Pancreas (tissue), 10 donors: ENCODE measurements at regions not wholly inside any gene's neighbourhood (a gene's known extent, or its start where the extent isn't known, plus 50 kb on each side); places are given as distances from the start of the nearest gene placed in this dataset.

ENCODE experiments used
- ATAC-seq, 4 donors: fragments of 200-7000 bp; cut with Tn5 transposase; one replicate each; pipeline versions ENCODE4 v1.8.0 to v1.9.1; 2020; ENCODE audit warnings: mild to moderate bottlenecking in 4 of 4, moderate library complexity in 4 of 4
- DNase-seq, 6 donors: peaks; one replicate each; pipeline ENCODE4 v3.0.0-alpha.2; 2020
- FAIRE-seq: peaks from 2 replicates; lab custom pipeline; 2012; peaks lifted over from hg19 to GRCh38; lab: Jason Lieb, UNC
- H3K27ac ChIP-seq, 4 donors: fragments of 200-600 bp; sonication (generic); 1 replicate in 3 of 4; 2 replicates in 1 of 4; pipeline versions ENCODE4 v1.5.0 to v1.8.0; 2020
- H3K27me3 ChIP-seq, 4 donors: fragments of 200-600 bp; one replicate each; pipeline ENCODE4 v1.8.0; 2021
- H3K36me3 ChIP-seq, 3 donors: fragments of 200-600 bp; sonication (generic) in 1 of 3; one replicate each; pipeline versions ENCODE4 v1.5.0 to v1.8.0; 2020 to 2021
- H3K4me1 ChIP-seq, 3 donors: fragments of 200-600 bp; one replicate each; pipeline ENCODE4 v1.8.0; 2021
- H3K4me3 ChIP-seq, 4 donors: fragments of 200-600 bp; sonication (generic) in 2 of 4; one replicate each; pipeline versions ENCODE4 v1.5.0 to v1.8.0; 2020 to 2021
- H3K9me3 ChIP-seq, 4 donors: fragments of 200-600 bp; one replicate each; pipeline ENCODE4 v1.8.0; 2021
- WGBS, 2 donors: extraction: QIAGEN DNeasy Blood & Tissue Kit; methylation state at CpG; one replicate each; pipeline ENCODE4 v1.1.7; 2013; 5-methylcytosine and 5-hydroxymethylcytosine counted together
- intact Hi-C, 3 donors: fragments of 100-400 bp; cut with DNase I; formaldehyde crosslinking; loops; one replicate each; pipeline versions ENCODE4 v1.11.1 to v1.14.2; 2022
- TF ChIP-seq, protein P1 (sequence below), 4 donors: fragments of 200-600 bp; sonication (generic) in 3 of 4; IDR thresholded peaks; one replicate each; pipeline versions ENCODE4 v1.5.0 to v1.8.0; 2021; ENCODE audit warnings: antibody characterized with exemption in 4 of 4
- donor health status: healthy with polysubstance abuse.
- donor health status: DM: no; HTN: no; CAD: no; lungs with moderate emphysema.
- donor health status: DM: no; HTN: no; CAD: no.
- donor health status: control.
- donor health status: control.
- donor health status: Bipolar disorder and iron deficiency.
- donor health status: DM: yes; HTN: yes; CAD: no.
- donor health status: DM: no; HTN: no; CAD: no.
- donor health status: DM: no; HTN: no; CAD: no.
- donor health status: DM: yes; HTN: yes; CAD: no.

DNA sequence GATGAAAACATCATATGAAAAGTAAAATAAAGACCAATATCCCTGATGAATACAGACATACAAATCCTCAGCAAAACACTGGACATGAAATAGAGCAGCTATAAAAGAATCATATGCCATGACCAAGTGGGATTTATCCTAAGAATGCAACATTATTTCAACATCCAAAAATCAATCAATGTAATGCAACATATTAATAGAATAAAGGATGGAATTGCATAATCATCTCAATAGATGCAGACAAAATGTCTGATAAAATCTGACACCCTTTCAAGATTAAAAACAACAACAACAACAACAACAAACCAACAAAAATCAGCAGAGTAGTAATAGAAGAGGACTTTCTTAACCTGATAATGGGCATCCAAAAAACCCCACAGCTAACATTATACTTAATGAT, 63.8 kb upstream of the IL1R1 start:
- peaks cover 0 to 18% (median 8%) of the 10 kb centered on the region in 3 donors for H3K4me1 ChIP-seq
- FAIRE-seq = no peak

DNA sequence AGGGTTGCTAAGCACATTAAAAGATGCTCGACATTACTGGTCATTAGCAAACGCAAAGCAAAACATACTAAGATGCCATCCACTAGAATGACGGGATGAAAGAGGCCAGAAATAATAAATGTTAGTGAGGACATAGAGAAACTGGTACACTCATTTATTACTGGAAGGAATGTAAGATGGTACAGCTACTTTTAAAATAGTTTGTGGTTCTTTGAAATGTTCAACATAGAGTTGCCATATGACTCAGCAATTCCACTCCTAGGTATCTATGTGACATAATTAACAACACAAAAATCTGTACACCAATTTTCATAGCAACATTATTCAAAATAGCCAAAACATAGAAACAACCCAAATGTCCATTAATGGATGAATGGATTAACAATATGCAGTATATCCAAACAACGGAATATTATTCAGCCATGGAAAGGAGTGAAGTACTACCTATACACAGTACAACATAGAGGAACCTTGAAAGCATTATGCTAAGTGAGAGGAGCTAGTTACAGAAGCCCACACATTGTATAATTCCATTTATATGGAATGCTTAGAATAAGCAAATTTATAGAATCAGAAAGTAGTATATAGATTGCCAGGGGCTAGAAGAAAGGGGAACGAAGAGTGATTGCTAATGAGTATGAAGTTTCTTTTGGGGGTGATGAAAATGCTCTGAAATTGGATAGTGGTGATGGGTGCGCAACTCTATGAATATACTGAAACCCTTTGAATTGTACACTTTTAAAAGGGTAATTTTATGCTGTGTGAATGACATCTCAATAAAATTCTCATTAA, 61.9 kb upstream of the IL1R1 start:
- 91 to 96% methylated on average over 6 of the region's 6 CpGs for WGBS, 2 donors
- no peak for DNase-seq
- TF ChIP-seq, protein P1, sequence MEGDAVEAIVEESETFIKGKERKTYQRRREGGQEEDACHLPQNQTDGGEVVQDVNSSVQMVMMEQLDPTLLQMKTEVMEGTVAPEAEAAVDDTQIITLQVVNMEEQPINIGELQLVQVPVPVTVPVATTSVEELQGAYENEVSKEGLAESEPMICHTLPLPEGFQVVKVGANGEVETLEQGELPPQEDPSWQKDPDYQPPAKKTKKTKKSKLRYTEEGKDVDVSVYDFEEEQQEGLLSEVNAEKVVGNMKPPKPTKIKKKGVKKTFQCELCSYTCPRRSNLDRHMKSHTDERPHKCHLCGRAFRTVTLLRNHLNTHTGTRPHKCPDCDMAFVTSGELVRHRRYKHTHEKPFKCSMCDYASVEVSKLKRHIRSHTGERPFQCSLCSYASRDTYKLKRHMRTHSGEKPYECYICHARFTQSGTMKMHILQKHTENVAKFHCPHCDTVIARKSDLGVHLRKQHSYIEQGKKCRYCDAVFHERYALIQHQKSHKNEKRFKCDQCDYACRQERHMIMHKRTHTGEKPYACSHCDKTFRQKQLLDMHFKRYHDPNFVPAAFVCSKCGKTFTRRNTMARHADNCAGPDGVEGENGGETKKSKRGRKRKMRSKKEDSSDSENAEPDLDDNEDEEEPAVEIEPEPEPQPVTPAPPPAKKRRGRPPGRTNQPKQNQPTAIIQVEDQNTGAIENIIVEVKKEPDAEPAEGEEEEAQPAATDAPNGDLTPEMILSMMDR (IDR thresholded peaks at IDR 0.05) = no peak

More for the DNA sequence above, 63.8 kb upstream of the IL1R1 start:
- DNase-seq (no peak), ATAC-seq (no peak)
- no peak overlapping the region for H3K27ac ChIP-seq
- no peaks in the 10 kb centered on the region for H3K9me3 ChIP-seq
- no peak overlapping the region for H3K4me3 ChIP-seq
- TF ChIP-seq, protein P1 (IDR thresholded peaks at IDR 0.05) = no peak
- H3K36me3 ChIP-seq = no peaks in the 10 kb centered on the region
- H3K27me3 ChIP-seq = no peaks in the 10 kb centered on the region
- intact Hi-C loops = no loop called here

DNA sequence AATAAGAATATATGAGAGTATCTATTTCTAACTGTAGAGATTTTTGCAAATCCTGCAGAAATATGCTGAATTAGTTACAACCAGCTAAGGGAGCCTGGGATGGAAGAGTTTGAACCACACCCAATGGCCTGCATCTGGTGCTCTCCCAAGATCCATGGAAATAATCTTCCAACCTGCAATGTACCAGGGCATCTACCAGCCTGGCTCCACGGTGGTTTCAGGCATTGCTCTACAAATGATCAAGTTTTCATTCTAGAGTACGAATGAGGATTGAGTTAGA, 61.4 kb upstream of the IL1R1 start:
- ATAC-seq = no peak
- intact Hi-C loops = no loop called here
- no peak for DNase-seq
- no peak for FAIRE-seq
- TF ChIP-seq, protein P1 (IDR thresholded peaks at IDR 0.05) = no peak
- Histone ChIP-seq H3K36me3 (no peaks in the 10 kb centered on the region), H3K4me1 (peaks cover 0 to 18% (median 15%) of the 10 kb centered on the region in 3 donors), H3K27ac (no peak overlapping the region), H3K9me3 (no peaks in the 10 kb centered on the region), H3K4me3 (no peak overlapping the region), H3K27me3 (no peaks in the 10 kb centered on the region)
- 87 to 88% methylated on average over 2 of the region's 2 CpGs for WGBS, 2 donors

More for the DNA sequence above, 61.9 kb upstream of the IL1R1 start:
- Histone ChIP-seq H3K36me3 (no peaks in the 10 kb centered on the region), H3K27ac (no peak overlapping the region), H3K4me3 (no peak overlapping the region), H3K4me1 (peaks cover 0 to 18% (median 15%) of the 10 kb centered on the region in 3 donors), H3K27me3 (no peaks in the 10 kb centered on the region), H3K9me3 (no peaks in the 10 kb centered on the region)
- FAIRE-seq = no peak
- intact Hi-C loops = no loop called here
- no peak for ATAC-seq

DNA sequence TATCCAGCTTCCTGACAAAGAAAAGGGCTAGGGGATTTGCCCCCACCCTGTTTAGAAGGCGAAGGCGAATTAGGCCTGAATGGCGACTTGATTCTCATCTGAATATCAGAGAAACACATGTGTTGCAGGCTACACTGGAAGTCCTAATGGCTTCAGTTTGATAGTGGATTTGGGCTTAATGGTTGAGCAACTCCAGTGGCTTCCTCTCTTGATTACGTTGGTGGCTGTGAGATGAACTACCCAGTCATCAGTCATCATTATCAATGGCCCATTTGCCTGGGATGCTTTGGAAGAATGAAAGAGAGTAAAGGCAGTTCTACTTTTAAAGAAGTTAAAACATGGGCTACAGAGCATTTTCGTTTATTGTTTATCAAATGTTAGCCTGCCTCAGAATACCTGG, 60.9 kb upstream of the IL1R1 start:
- no peaks in the 10 kb centered on the region for H3K27me3 ChIP-seq
- WGBS, 2 donors = 82 to 93% methylated on average over 5 of the region's 5 CpGs
- H3K36me3 ChIP-seq = no peaks in the 10 kb centered on the region
- no peak for ATAC-seq
- H3K9me3 ChIP-seq = no peaks in the 10 kb centered on the region
- intact Hi-C loops = no loop called here
- TF ChIP-seq, protein P1 (IDR thresholded peaks at IDR 0.05) = no peak
- DNase-seq = no peak
- no peak overlapping the region for H3K27ac ChIP-seq
- peaks cover 0 to 18% (median 18%) of the 10 kb centered on the region in 3 donors for H3K4me1 ChIP-seq
- H3K4me3 ChIP-seq = no peak overlapping the region
- FAIRE-seq = no peak
